H1 (cell line): ENCODE measurements at regions not wholly inside any gene's neighbourhood (a gene's known extent, or its start where the extent isn't known, plus 50 kb on each side); places are given as distances from the start of the nearest gene placed in this dataset.

Experiments used
- CTCF ChIP-seq, 3 experiments: IDR thresholded peaks; 1 replicate in 2 of 3; 2 replicates in 1 of 3; pipeline versions ENCODE4 v1.5.1 to v1.6.1; 2011; ENCODE audit warnings: low read length in 3 of 3, mild to moderate bottlenecking in 3 of 3, inconsistent platforms in 2 of 3, low read depth in 1 of 3, moderate library complexity in 1 of 3; ENCODE audit not compliant: insufficient read depth in 1 of 3; ENCODE audit errors: control extremely low read depth in 1 of 3
- HDAC6 ChIP-seq: IDR thresholded peaks from one replicate; pipeline ENCODE4 v1.7.1; 2012; ENCODE audit warnings: low read depth, mild to moderate bottlenecking, inconsistent platforms, low read length, moderate library complexity
- POLR2A ChIP-seq, 2 experiments: IDR thresholded peaks; 1 replicate in 1 of 2; 2 replicates in 1 of 2; pipeline ENCODE4 v1.6.1; 2011; ENCODE audit warnings: low read depth in 2 of 2, low read length in 2 of 2, mild to moderate bottlenecking in 2 of 2; ENCODE audit errors: control extremely low read depth in 1 of 2
- POLR2AphosphoS5 ChIP-seq: IDR thresholded peaks from 2 replicates; pipeline ENCODE4 v1.6.1; 2011; ENCODE audit warnings: low read depth, low read length
- YY1 ChIP-seq: IDR thresholded peaks from 2 replicates; pipeline ENCODE4 v1.6.1; 2011; ENCODE audit warnings: low read depth, mild to moderate bottlenecking, low read length
- ZNF274 ChIP-seq: IDR thresholded peaks from 2 replicates; pipeline ENCODE4 v1.7.0; 2012; ENCODE audit warnings: low read length, borderline replicate concordance; ENCODE audit errors: extremely low read depth

- TF ChIP-seq HDAC6 (no peak), POLR2AphosphoS5 (no peak), YY1 (no peak), ZNF274 (no peak), CTCF (IDR thresholded peaks at IDR 0.05; ENCODE audit: control extremely low read depth in 1 of 3, insufficient read depth in 1 of 3, low read depth in 1 of 3, low read length in 3 of 3) (no peak), POLR2A (IDR thresholded peaks at IDR 0.05; ENCODE audit: control extremely low read depth in 1 of 2, low read depth in 2 of 2, low read length in 2 of 2) (no peak)
Observed at GRCh38 chr10:78202386-78202785, 168.7 kb downstream of the RPS24 start.
